NCI-H1436 treated with DMSO at 0.1 percent for 48 hours (cell line): ENCODE measurements at regions not wholly inside any gene's neighbourhood (a gene's known extent, or its start where the extent isn't known, plus 50 kb on each side); places are given as distances from the start of the nearest gene placed in this dataset.

ENCODE experiments used
- DNase-seq: peaks from one replicate; lab custom pipeline; 2025; lab: John Stamatoyannopoulos, UW

- DNase-seq: no peak
Measured at GRCh38 chr6:105907991-105908390, 178.1 kb upstream of the PRDM1 start.

GRCh38 chr6:105907301-105907700 is 178.8 kb upstream of the PRDM1 start:
- DNase-seq: no peak

GRCh38 chr6:105902401-105903031 is 183.6 kb upstream of the PRDM1 start:
- DNase-seq: no peak

DNA sequence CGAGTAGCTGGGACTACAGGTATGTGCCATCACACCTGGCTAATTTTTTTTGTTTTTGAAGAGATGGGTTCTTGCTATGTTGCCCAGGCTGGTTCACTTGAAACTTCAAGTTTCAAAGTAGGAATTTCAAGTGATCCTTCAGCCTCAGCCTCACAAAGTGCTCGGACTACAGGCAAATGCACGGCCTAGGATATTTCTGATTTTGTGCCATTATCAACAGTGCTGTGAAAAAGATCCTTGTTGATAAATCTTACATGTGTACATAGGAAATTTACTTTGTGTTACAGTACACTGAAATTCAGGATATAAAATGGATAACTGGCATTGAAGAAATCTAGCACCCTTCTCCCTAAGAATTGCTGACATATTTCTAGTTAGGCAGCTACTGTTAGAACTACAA is 184.6 kb upstream of the PRDM1 start:
- DNase-seq: no peak

DNA sequence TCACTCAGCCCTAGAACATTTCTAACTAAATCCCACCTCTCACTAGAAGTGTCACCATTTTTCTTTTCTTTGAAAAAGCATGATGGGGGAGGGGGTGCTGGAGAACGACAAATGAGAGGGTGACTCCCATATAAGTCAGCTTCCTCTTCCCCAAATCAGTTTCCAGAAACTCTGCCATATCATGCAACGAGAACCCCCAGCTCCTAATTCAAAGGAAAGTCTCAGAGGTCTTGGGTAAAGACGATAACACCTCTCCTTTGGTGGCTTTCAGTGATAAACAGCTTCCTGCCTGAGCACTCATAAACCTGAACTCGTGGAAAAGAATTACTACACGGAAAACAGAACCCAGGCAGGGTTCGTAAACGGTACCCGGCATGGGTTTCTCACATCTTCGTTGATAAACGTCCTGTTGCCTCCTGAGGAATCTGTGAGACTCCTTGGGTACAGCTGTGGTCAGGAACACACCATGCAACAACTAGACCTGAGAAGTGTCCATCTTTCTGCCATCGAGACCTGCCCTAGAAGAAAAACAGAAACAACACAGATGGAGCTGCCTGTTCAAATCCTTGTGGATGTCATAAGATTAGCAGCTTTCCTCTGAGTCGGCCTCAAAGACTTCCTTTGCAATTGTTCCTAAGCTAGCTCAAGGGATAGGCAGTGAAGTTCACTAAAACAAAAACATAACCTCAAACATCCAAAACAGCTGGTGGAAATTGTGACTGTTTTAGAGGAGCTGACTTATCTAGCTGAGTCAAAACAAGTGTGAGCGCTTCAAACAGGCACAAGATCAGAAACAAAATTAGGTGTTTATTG is 185.8 kb upstream of the PRDM1 start:
- DNase-seq: no peak

DNA sequence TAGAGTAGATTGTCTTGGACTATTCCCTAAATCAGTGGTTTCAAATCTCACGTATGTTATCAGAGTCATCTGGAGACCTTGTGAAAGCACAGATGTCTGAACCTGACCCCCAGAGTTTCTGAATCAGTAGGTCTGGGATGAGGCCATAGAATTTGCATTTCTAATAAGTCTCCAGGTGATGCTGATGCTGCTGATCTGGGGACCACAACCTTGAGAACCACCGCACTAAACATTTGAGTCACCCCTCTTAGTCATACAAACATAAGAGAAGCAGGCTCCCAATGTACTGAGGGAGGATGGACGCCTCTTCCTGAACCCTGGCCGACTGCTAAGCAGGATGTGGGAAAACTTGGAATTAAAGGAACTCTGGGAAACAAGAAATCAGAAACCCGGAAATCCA is 187.8 kb upstream of the PRDM1 start:
- DNase-seq: no peak

GRCh38 chr6:105897131-105897530 is 189.0 kb upstream of the PRDM1 start:
- DNase-seq: no peak

GRCh38 chr6:105896821-105897095 is 189.4 kb upstream of the PRDM1 start:
- DNase-seq: no peak

- DNase-seq: no peak
Measured at GRCh38 chr6:105896052-105896820, 189.9 kb upstream of the PRDM1 start.

DNA sequence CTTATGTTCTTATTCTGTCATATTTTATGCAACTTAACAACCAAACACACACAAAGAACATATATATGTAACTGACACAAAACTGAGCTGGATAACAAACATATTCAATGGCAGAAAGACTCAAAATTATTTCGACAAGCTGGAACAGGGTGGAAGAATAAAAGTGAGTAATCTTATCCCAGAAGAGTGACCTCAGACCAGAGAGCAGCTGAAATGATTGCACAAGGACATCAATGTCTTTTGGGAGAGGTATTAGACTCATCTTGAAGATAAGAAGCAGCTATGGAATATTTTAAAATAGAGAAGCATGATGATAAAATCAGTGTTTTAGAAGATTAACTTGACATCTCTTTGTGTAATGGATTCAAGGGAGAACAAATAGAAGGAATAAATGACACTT is 191.6 kb upstream of the PRDM1 start:
- no peak for DNase-seq

DNA sequence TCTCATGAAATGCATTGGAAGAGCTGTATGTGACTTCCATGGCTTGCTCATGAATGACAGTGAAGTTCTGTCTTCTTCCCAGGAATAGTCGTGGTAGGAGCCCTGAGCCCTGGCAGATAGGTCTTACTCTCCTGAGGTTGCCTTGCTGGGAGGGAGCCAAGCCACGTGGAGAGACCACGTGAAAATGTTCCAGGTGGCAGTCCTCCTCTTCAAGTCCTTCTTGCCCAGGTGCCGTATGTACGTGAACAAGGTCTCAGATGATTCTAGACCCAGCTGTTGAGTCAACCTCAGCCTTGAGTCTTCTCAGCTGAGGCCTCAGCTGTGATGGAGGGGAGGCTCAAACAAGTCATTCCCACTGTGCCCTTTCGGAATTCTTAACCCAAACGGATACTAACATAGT is 192.4 kb upstream of the PRDM1 start:
- no peak for DNase-seq

GRCh38 chr6:105892577-105893262 is 193.4 kb upstream of the PRDM1 start:
- no peak for DNase-seq

GRCh38 chr6:105890521-105891244 is 195.5 kb upstream of the PRDM1 start:
- no peak for DNase-seq

- no peak for DNase-seq
Measured at GRCh38 chr6:105889902-105890301, 196.2 kb upstream of the PRDM1 start.

GRCh38 chr6:105886814-105887544 is 199.2 kb upstream of the PRDM1 start:
- no peak for DNase-seq

DNA sequence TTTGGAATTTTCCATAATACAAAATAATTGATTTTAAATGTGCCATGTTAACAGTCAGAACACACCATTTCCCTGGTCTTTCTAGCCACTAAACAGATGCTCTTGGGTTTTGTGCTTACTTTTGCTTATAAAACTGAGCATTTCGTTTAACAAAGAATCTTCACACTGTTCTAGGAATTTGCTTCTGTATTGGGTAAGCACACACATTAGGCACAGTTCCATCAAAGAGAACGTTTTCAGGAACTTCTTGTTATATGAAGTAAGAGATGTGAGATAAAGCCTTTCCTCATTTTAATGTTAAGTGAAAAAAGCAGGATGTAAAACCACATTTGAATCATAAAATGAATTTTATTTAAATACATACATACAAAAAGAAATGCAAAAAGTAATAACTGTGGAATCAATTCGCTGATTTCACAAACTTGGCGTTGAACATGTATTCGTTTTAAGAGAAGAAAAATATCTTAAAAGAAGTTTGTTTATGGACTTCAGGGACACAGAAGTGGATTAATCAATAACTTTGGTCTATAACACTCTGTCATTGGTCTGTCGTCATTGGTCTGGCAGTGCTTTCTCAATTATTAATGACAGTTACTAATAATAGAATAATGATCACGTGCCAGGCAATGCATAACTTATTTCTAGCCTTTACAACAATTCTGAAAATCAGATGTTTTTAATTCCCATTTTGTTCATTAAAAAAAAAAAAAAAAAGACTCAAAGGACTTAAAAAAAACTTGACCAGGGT is 199.9 kb upstream of the PRDM1 start:
- no peak for DNase-seq

- no peak for DNase-seq
Measured at GRCh38 chr6:105884426-105884825, 201.7 kb upstream of the PRDM1 start.

DNA sequence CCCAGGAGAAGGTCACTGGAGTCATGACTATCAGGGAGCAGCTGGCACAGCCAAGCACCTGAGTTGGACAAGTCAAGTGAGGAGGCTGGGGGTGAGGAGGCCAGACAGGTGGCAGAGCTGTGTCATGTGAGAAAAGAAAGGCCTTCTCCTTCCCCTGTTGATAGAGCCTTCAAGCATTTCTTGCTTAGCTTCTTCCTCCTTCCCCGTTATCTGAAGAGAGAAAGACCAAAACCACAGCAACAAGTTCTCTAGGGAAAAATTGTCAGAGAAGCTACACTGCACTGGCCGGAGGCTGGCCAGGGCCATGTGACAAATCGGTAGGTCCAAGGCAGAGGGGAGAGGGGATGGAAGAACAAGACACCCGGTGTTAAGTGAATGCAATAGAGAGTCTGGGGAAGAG is 202.1 kb upstream of the PRDM1 start:
- no peak for DNase-seq

DNA sequence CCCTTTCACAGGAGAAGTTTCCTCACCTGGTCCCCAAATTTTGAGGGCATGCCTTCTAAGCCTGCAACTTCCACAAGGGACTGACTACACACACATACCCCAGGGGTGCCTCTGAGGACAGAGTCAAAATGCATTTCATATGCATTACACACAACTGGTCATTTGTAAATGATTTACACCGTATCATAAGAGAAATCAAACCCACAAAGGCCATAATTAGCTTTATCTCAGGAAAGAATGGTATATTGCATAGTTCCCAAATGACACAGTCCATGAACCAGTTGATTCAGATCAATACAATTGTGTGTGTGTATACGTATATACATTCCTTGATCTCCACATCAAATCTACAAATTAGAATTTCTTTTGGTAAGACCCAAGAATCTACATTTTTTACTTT is 203.3 kb upstream of the PRDM1 start:
- no peak for DNase-seq

DNA sequence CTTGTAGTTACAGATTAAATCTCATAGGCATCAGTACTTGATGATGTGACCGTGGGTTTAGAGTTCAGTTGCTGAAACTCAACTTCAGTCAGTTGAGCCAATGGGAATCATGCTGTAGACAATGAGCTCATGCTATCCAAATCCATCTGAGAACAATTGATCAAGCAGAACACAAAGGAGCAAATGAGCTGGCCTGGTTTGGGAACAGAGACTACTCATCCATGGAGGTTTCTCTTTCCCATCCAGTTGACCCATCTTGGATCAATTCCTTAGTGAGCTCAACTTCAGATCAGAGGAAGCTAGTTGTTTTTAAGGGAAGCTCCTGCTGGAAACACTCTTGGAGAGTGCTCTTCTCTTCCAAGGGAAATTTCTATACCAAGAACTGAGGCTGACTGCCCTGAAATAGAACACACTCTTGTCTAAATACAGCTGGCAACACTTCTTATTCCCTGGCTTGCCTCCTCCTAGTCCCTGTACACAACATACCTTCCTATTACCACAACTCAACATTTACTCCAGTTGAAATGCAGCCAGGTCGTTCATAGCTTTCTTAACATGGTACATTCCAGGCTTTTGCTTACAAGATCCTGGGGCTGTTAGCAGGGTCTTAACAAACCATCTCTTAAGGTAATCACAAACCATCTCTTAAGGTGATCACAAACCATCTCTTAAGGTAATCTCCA is 203.9 kb upstream of the PRDM1 start:
- DNase-seq: no peak
